ENCODE measurements at regions not wholly inside any gene's neighbourhood (a gene's known extent, or its start where the extent isn't known, plus 50 kb on each side); places are given as distances from the start of the nearest gene placed in this dataset.

DNA sequence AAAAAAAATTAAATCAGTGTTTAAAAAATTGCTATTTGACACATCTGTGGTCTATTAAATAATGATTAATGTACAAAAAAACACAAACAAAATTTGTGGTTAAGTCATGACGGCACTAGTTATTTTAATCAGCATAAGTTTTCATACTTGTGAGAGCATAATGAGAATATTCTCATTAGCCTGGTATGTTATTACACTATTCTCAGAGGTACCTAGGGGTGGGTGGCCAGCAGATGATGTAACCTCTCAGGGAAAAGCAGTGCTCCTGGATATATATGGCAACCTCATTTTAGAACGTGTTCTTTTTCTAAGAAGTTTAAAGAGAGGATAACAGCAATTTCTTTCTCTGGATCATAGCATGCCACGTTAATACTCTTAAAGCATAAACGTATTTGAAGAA, 109.2 kb downstream of the GJA1 start (continued):
- TF ChIP-seq MNT (conservative IDR thresholded peaks at IDR 0.05) (no peak), ZKSCAN1 (IDR thresholded peaks at IDR 0.05; ENCODE audit: low read depth, low read length) (no peak), NR2C1 (IDR thresholded peaks at IDR 0.05) (no peak), NR2C1 (tag; IDR thresholded peaks at IDR 0.05) (no peak), FOXK1 (CRISPR knock-in tag; IDR thresholded peaks at IDR 0.05; ENCODE audit: borderline replicate concordance) (no peak), C11orf30 (IDR thresholded peaks at IDR 0.05; ENCODE audit: low read depth) (no peak), HNRNPLL (IDR thresholded peaks at IDR 0.05; ENCODE audit: low read depth, low read length, poor library complexity, severe bottlenecking) (no peak)
- TF ChIP-seq, protein P1, sequence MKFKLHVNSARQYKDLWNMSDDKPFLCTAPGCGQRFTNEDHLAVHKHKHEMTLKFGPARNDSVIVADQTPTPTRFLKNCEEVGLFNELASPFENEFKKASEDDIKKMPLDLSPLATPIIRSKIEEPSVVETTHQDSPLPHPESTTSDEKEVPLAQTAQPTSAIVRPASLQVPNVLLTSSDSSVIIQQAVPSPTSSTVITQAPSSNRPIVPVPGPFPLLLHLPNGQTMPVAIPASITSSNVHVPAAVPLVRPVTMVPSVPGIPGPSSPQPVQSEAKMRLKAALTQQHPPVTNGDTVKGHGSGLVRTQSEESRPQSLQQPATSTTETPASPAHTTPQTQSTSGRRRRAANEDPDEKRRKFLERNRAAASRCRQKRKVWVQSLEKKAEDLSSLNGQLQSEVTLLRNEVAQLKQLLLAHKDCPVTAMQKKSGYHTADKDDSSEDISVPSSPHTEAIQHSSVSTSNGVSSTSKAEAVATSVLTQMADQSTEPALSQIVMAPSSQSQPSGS (CRISPR knock-in tag; IDR thresholded peaks at IDR 0.05) = no peak

DNA sequence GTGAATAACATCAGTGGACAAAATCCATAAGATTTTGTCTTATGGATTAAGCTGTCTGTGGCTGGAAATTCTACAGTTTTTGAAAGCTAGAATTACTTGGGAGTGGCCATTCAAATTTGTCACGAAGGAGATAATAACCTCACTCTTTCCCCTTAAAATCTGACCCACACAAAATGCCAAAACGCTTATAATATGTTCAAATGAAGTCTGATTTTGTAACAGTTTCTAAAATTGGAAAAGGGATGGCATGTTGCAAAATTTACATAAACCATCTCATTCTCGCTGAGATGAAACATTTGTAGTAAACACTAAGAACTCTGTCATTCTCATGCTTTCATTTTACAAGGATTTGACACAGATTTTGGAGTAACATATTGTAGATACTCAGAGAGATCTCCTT, 112.7 kb downstream of the GJA1 start:
- Histone ChIP-seq H3K4me3 (no peak overlapping the region), H3K9me3 (replicated peaks; ENCODE audit: control insufficient read depth, insufficient read depth, low read depth, low read length) (no peaks in the 10 kb centered on the region), H3K4me1 (replicated peaks in 1 of 2; ENCODE audit: control insufficient read depth in 2 of 2, insufficient read depth in 2 of 2, low read length in 2 of 2) (no peaks in the 10 kb centered on the region), H3K36me3 (ENCODE audit: control insufficient read depth, insufficient read depth, low read length) (no peaks in the 10 kb centered on the region), H4K20me1 (replicated peaks; ENCODE audit: control insufficient read depth, insufficient read depth, low read length) (no peaks in the 10 kb centered on the region), H3K9me1 (ENCODE audit: control insufficient read depth, insufficient read depth, low read length) (no peaks in the 10 kb centered on the region), H3K4me2 (ENCODE audit: insufficient read depth, low read length) (no peak overlapping the region), H2AFZ (ENCODE audit: low read depth, low read length) (no peak overlapping the region), H3K27ac (ENCODE audit: extremely low read depth, low read depth, low read length) (no peak overlapping the region), H3K79me2 (ENCODE audit: control insufficient read depth, insufficient read depth, low read length) (no peaks in the 10 kb centered on the region), H3K27me3 (ENCODE audit: control insufficient read depth in 2 of 2, insufficient read depth in 2 of 2, low read length in 2 of 2) (no peaks in the 10 kb centered on the region), H3K9ac (ENCODE audit: insufficient read depth in 1 of 2, low read depth in 2 of 2, low read length in 2 of 2) (no peak overlapping the region)
- DNase-seq (ENCODE audit: extremely low read depth in 1 of 4, low spot score in 3 of 4) = no peak
- FAIRE-seq = no peak
- ChIA-PET POLR2A (no interaction called here), CTCF (ENCODE audit: low intra/inter-chr PET ratio) (no interaction called here)
- BruUV-seq (replicated peaks) = no TSS peak
- no peak for ATAC-seq
- intact Hi-C loops (cut with micrococcal nuclease) = no loop called here
- no peak for TF ChIP-seq BMI1 (IDR thresholded peaks at IDR 0.05; ENCODE audit: low read length)
- no peak for TF ChIP-seq SETDB1 (IDR thresholded peaks at IDR 0.05; ENCODE audit: low read length)
- no peak for TF ChIP-seq CREBBP (IDR thresholded peaks at IDR 0.05; ENCODE audit: low read depth, low read length)
- no peak for TF ChIP-seq SRSF3 (IDR thresholded peaks at IDR 0.05; ENCODE audit: insufficient read depth, low read length)
- TF ChIP-seq RCOR1 (IDR thresholded peaks at IDR 0.05; ENCODE audit: borderline replicate concordance in 1 of 2, low read depth in 2 of 2, low read length in 2 of 2) = no peak
- TF ChIP-seq PHB2 (IDR thresholded peaks at IDR 0.05; ENCODE audit: low read depth) = no peak
- TF ChIP-seq PRPF4 (IDR thresholded peaks at IDR 0.05; ENCODE audit: insufficient read depth, low read depth, low read length, poor library complexity, severe bottlenecking) = no peak
- TF ChIP-seq EZH2 (IDR thresholded peaks at IDR 0.05; ENCODE audit: borderline replicate concordance, low read depth, low read length) = no peak
- TF ChIP-seq ZNF76 (CRISPR knock-in tag; IDR thresholded peaks at IDR 0.05; ENCODE audit: borderline replicate concordance) = no peak
- TF ChIP-seq, protein P2, sequence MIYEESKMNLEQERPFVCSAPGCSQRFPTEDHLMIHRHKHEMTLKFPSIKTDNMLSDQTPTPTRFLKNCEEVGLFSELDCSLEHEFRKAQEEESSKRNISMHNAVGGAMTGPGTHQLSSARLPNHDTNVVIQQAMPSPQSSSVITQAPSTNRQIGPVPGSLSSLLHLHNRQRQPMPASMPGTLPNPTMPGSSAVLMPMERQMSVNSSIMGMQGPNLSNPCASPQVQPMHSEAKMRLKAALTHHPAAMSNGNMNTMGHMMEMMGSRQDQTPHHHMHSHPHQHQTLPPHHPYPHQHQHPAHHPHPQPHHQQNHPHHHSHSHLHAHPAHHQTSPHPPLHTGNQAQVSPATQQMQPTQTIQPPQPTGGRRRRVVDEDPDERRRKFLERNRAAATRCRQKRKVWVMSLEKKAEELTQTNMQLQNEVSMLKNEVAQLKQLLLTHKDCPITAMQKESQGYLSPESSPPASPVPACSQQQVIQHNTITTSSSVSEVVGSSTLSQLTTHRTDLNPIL (CRISPR knock-in tag; IDR thresholded peaks at IDR 0.05) = no peak
- TF ChIP-seq RBM25 (IDR thresholded peaks at IDR 0.05; ENCODE audit: low read depth, low read length, severe bottlenecking) = no peak
- 2% methylated on average over 3 of the region's 3 CpGs for WGBS (ENCODE audit: insufficient coverage, low coverage, missing lambda C conversion rate)
- in situ Hi-C loops (cut with MboI) = no loop called here

Data from K562 (cell line).